HepG2 (cell line): ENCODE measurements at regions not wholly inside any gene's neighbourhood (a gene's known extent, or its start where the extent isn't known, plus 50 kb on each side); places are given as distances from the start of the nearest gene placed in this dataset.

Experiments
- ARNT ChIP-seq: fragments of 450-650 bp; IDR thresholded peaks from 2 replicates; pipeline ENCODE4 v1.6.1; 2017
- EP300 ChIP-seq, 3 experiments: sonication (generic) in 1 of 3; formaldehyde crosslinking in 1 of 3; IDR thresholded peaks; 2 replicates each; pipeline versions ENCODE4 v1.5.1 to v1.6.1; 2011 to 2020; ENCODE audit warnings: low read depth in 2 of 3, low read length in 2 of 3, borderline replicate concordance in 1 of 3, improper control_type of control experiment in 1 of 3, mild to moderate bottlenecking in 1 of 3, missing genetic modification reagents in 1 of 3, moderate library complexity in 1 of 3
- HNF4A ChIP-seq: sonication (generic); formaldehyde crosslinking; IDR thresholded peaks from 2 replicates; pipeline ENCODE4 v1.4.0; 2020; ENCODE audit warnings: missing genetic modification reagents
- HNF4G ChIP-seq, 2 experiments: sonication (generic) in 1 of 2; formaldehyde crosslinking in 1 of 2; IDR thresholded peaks; 2 replicates each; pipeline versions ENCODE4 v1.4.0 to v1.6.1; 2011 to 2020; ENCODE audit warnings: borderline replicate concordance in 2 of 2, low read depth in 2 of 2, mild to moderate bottlenecking in 2 of 2, low read length in 1 of 2, missing genetic modification reagents in 1 of 2, moderate library complexity in 1 of 2
- NFKB2 ChIP-seq: sonication (generic); formaldehyde crosslinking; IDR thresholded peaks from 2 replicates; pipeline ENCODE4 v1.4.0; 2020; ENCODE audit warnings: missing genetic modification reagents, borderline replicate concordance
- SALL1 ChIP-seq: sonication (generic); formaldehyde crosslinking; IDR thresholded peaks from 2 replicates; pipeline ENCODE4 v1.8.0; 2022; ENCODE audit warnings: mild to moderate bottlenecking, missing genetic modification reagents
- ZKSCAN1 ChIP-seq: fragments of 150-350 bp; IDR thresholded peaks from 2 replicates; pipeline ENCODE4 v1.6.1; 2014; ENCODE audit warnings: low read length
- TF ChIP-seq, protein P1 (sequence below): IDR thresholded peaks from 2 replicates; pipeline ENCODE4 v1.4.0; 2020; ENCODE audit warnings: mild to moderate bottlenecking, missing genetic modification reagents
- TF ChIP-seq, protein P2 (sequence below): sonication (generic); formaldehyde crosslinking; IDR thresholded peaks from 2 replicates; pipeline ENCODE4 v1.5.1; 2020; ENCODE audit warnings: missing genetic modification reagents, mild to moderate bottlenecking, borderline replicate concordance
- TF ChIP-seq, protein P3 (sequence below): IDR thresholded peaks from 2 replicates; pipeline ENCODE4 v1.6.1; 2016; ENCODE audit warnings: missing compliant biosample characterization, missing genetic modification reagents, borderline replicate concordance

DNA sequence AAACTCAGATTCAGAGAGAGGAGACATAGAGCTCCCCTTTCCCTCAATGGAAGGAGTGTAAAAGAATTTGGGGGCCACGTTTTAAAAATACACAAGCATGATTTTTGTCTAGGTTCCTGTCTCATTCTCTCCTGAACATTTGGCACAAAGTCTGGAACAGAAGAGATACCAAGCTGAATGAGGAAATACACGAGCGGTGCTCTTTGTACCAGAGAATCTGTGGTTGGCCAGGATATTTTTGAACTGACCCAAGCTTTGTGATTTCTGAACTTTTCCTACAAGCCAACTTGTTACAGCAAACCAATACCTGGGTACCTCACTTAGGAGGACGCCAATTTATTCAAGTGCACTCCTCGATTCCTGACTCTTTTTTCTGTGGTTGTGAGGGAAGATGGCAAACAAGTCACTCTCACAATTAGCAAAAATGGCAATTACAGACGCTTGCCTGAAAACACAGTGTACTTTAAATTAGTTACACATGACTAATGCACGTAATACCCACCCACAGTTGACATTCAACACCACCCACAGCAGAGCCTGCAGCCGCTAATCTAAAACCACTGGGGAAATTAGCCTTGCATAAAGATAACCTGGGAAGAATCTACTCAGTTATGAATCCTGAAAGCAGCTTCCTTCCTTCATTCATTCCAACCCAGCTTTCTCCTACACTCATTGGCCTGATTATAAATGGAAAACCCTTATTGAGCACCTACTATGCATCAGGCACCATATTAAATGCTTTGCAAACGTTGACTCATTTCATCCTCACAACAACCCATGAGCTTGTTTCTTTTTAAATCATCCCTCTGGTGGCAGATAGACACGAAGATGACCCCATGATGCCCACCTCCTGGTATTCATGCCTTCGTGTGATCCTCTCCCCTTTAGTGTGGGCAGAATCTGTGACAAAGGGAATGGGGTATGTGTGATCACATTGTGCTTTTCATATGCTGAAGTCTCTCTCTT is 293.5 kb downstream of the KBTBD8 start (continued):
- TF ChIP-seq ZKSCAN1 (peak; percentile 56; the same call in 1 of the 2 replicates), ARNT (no peak), HNF4G (IDR thresholded peaks at IDR 0.05; ENCODE audit: borderline replicate concordance, low read depth, low read length) (peak; percentile 9; the same call in 1 of the 2 replicates), HNF4G (CRISPR knock-in tag; IDR thresholded peaks at IDR 0.05; ENCODE audit: borderline replicate concordance, low read depth) (no peak), SALL1 (CRISPR knock-in tag) (no peak), HNF4A (CRISPR knock-in tag) (peak; percentile 61), EP300 (IDR thresholded peaks at IDR 0.05; ENCODE audit: low read depth in 2 of 2, low read length in 2 of 2) (0 out of 4 replicates have a peak, but pooled peaks of 1 of the 2 experiments have one; percentile 43), EP300 (CRISPR knock-in tag; IDR thresholded peaks at IDR 0.05; ENCODE audit: borderline replicate concordance) (no peak), NFKB2 (no peak)
- TF ChIP-seq, protein P1, sequence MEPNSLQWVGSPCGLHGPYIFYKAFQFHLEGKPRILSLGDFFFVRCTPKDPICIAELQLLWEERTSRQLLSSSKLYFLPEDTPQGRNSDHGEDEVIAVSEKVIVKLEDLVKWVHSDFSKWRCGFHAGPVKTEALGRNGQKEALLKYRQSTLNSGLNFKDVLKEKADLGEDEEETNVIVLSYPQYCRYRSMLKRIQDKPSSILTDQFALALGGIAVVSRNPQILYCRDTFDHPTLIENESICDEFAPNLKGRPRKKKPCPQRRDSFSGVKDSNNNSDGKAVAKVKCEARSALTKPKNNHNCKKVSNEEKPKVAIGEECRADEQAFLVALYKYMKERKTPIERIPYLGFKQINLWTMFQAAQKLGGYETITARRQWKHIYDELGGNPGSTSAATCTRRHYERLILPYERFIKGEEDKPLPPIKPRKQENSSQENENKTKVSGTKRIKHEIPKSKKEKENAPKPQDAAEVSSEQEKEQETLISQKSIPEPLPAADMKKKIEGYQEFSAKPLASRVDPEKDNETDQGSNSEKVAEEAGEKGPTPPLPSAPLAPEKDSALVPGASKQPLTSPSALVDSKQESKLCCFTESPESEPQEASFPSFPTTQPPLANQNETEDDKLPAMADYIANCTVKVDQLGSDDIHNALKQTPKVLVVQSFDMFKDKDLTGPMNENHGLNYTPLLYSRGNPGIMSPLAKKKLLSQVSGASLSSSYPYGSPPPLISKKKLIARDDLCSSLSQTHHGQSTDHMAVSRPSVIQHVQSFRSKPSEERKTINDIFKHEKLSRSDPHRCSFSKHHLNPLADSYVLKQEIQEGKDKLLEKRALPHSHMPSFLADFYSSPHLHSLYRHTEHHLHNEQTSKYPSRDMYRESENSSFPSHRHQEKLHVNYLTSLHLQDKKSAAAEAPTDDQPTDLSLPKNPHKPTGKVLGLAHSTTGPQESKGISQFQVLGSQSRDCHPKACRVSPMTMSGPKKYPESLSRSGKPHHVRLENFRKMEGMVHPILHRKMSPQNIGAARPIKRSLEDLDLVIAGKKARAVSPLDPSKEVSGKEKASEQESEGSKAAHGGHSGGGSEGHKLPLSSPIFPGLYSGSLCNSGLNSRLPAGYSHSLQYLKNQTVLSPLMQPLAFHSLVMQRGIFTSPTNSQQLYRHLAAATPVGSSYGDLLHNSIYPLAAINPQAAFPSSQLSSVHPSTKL (CRISPR knock-in tag), result peak; percentile 18; the same call in 1 of the 2 replicates
- TF ChIP-seq, protein P2, sequence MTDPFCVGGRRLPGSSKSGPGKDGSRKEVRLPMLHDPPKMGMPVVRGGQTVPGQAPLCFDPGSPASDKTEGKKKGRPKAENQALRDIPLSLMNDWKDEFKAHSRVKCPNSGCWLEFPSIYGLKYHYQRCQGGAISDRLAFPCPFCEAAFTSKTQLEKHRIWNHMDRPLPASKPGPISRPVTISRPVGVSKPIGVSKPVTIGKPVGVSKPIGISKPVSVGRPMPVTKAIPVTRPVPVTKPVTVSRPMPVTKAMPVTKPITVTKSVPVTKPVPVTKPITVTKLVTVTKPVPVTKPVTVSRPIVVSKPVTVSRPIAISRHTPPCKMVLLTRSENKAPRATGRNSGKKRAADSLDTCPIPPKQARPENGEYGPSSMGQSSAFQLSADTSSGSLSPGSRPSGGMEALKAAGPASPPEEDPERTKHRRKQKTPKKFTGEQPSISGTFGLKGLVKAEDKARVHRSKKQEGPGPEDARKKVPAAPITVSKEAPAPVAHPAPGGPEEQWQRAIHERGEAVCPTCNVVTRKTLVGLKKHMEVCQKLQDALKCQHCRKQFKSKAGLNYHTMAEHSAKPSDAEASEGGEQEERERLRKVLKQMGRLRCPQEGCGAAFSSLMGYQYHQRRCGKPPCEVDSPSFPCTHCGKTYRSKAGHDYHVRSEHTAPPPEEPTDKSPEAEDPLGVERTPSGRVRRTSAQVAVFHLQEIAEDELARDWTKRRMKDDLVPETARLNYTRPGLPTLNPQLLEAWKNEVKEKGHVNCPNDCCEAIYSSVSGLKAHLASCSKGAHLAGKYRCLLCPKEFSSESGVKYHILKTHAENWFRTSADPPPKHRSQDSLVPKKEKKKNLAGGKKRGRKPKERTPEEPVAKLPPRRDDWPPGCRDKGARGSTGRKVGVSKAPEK (CRISPR knock-in tag), result no peak
- TF ChIP-seq, protein P3, sequence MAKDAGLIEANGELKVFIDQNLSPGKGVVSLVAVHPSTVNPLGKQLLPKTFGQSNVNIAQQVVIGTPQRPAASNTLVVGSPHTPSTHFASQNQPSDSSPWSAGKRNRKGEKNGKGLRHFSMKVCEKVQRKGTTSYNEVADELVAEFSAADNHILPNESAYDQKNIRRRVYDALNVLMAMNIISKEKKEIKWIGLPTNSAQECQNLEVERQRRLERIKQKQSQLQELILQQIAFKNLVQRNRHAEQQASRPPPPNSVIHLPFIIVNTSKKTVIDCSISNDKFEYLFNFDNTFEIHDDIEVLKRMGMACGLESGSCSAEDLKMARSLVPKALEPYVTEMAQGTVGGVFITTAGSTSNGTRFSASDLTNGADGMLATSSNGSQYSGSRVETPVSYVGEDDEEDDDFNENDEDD, result no peak
